ENCODE measurements at regions not wholly inside any gene's neighbourhood (a gene's known extent, or its start where the extent isn't known, plus 50 kb on each side); places are given as distances from the start of the nearest gene placed in this dataset.

DNA sequence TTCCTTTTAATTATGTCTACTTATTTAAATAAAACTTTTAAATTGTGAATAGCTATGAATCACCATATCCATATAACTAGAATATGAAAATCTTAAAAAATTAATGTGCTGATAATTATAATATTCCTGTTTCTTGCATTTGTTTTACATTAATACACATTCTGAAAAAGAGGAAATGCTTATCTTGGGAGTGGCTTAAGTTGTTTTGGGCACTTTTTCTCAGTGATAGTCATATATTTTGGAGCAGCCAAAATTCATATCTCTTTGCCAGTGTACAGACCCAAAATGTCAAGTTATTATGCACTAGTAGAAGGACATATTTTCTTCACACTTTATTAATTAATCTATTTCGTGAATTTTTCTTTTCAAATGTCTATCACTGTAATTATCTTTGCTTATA, 838.5 kb downstream of the USP25 start:
- DNase-seq (ENCODE audit: low read depth) = no peak
- TF ChIP-seq, protein P1, sequence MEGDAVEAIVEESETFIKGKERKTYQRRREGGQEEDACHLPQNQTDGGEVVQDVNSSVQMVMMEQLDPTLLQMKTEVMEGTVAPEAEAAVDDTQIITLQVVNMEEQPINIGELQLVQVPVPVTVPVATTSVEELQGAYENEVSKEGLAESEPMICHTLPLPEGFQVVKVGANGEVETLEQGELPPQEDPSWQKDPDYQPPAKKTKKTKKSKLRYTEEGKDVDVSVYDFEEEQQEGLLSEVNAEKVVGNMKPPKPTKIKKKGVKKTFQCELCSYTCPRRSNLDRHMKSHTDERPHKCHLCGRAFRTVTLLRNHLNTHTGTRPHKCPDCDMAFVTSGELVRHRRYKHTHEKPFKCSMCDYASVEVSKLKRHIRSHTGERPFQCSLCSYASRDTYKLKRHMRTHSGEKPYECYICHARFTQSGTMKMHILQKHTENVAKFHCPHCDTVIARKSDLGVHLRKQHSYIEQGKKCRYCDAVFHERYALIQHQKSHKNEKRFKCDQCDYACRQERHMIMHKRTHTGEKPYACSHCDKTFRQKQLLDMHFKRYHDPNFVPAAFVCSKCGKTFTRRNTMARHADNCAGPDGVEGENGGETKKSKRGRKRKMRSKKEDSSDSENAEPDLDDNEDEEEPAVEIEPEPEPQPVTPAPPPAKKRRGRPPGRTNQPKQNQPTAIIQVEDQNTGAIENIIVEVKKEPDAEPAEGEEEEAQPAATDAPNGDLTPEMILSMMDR (conservative IDR thresholded peaks at IDR 0.05; ENCODE audit: control insufficient read depth, insufficient read depth, low read depth, low read length) = no peak
- H3K4me3 ChIP-seq (ENCODE audit: control insufficient read depth, low read depth, low read length) = no peak overlapping the region

- TF ChIP-seq, protein P1 (conservative IDR thresholded peaks at IDR 0.05; ENCODE audit: control insufficient read depth, insufficient read depth, low read depth, low read length) = no peak
- no peak for DNase-seq (ENCODE audit: low read depth)
- H3K4me3 ChIP-seq (ENCODE audit: control insufficient read depth, low read depth, low read length) = no peak overlapping the region
Observed at GRCh38 chr21:16568661-16569060, 838.9 kb downstream of the USP25 start.

DNA sequence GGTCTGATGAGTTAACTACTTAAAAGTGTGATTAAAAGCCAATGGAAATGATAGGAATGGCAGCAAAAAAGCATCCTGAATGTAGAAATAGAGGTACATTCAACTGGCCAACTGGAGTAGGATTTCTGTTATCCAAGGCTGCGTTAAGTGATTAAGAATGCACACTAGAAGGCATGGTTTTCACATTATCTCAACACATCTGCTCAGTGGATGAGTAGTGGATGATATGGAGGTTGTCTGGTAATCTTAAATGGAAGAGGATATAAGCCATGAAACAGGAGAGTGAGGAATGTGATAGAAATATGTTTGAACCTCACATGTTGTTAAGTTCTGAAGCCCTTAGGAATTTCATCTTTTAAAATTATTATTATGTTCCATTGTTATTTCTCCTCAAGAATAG, 839.9 kb downstream of the USP25 start:
- no peak for DNase-seq (ENCODE audit: low read depth)
- H3K4me3 ChIP-seq (ENCODE audit: control insufficient read depth, low read depth, low read length) = no peak overlapping the region
- TF ChIP-seq, protein P1 (conservative IDR thresholded peaks at IDR 0.05; ENCODE audit: control insufficient read depth, insufficient read depth, low read depth, low read length) = no peak

- H3K4me3 ChIP-seq (ENCODE audit: control insufficient read depth, low read depth, low read length) = no peak overlapping the region
- TF ChIP-seq, protein P1 (conservative IDR thresholded peaks at IDR 0.05; ENCODE audit: control insufficient read depth, insufficient read depth, low read depth, low read length) = no peak
- DNase-seq (ENCODE audit: low read depth) = peak; percentile 25
Observed at GRCh38 chr21:16570171-16570570, 840.4 kb downstream of the USP25 start.

DNA sequence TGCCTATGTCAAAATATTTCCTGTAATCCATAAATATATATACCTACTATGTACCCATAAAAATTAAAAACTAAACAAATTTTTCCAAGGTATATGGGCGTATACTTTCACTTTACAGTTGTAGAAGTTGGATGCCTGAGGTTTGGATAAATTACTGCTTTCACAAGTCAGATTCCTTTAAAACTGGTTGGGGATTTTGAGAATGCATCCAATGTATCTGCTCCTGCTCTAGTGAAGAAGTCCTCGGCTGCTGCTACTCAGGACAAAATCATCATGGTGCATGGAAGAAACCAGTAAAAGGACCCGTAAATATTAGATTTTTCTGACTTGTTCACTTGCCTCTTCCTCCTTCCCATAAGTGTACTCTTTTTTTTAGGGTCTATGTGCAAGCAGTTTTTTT, 841.1 kb downstream of the USP25 start:
- no peak for DNase-seq (ENCODE audit: low read depth)
- TF ChIP-seq, protein P1 (conservative IDR thresholded peaks at IDR 0.05; ENCODE audit: control insufficient read depth, insufficient read depth, low read depth, low read length) = no peak
- H3K4me3 ChIP-seq (ENCODE audit: control insufficient read depth, low read depth, low read length) = no peak overlapping the region

- DNase-seq (ENCODE audit: low read depth) = peak; percentile 35
- H3K4me3 ChIP-seq (ENCODE audit: control insufficient read depth, low read depth, low read length) = no peak overlapping the region
- TF ChIP-seq, protein P1 (conservative IDR thresholded peaks at IDR 0.05; ENCODE audit: control insufficient read depth, insufficient read depth, low read depth, low read length) = no peak
Observed at GRCh38 chr21:16571594-16571993, 841.8 kb downstream of the USP25 start.

DNA sequence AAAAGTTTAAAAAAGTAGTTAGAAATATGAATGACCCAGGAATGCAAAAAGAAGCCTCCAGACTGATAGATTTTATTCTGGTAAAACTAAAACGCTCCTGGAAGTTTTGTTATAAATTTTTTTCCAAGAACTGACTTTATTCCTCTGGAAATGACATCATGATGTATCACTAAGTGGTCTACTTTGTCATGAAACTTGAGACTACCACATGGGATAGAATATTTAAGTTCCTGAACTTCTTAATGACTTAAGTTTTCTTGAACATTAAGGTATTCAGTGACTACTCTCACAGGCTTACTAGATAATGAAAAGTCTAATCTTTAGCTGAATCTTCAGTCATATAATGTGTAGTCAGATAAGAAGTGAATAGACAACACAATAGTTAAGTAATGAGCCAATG, 842.2 kb downstream of the USP25 start:
- peak; percentile 72 for DNase-seq (ENCODE audit: low read depth)
- TF ChIP-seq, protein P1 (conservative IDR thresholded peaks at IDR 0.05; ENCODE audit: control insufficient read depth, insufficient read depth, low read depth, low read length) = no peak
- H3K4me3 ChIP-seq (ENCODE audit: control insufficient read depth, low read depth, low read length) = no peak overlapping the region

Measured in fibroblast of mammary gland (primary cell).